Large intestine (tissue), 3 donors: ENCODE measurements at regions not wholly inside any gene's neighbourhood (a gene's known extent, or its start where the extent isn't known, plus 50 kb on each side); places are given as distances from the start of the nearest gene placed in this dataset.
"Not testable (repeated sequence)": the region's sequence is repeated elsewhere in the genome, so short reads cannot be mapped to it uniquely, and the experiment has no call there.

Experiments used
- DNase-seq, 2 donors: peaks; one replicate each; pipeline versions ENCODE4 v3.0.0 to v3.0.0-alpha.2; 2013
- H3K27ac ChIP-seq: one replicate; pipeline ENCODE4 v1.5.1; 2013; ENCODE audit warnings: low read length
- H3K27me3 ChIP-seq: 2 replicates; pipeline ENCODE4 v1.6.1; 2013; ENCODE audit warnings: low read length; ENCODE audit not compliant: control insufficient read depth, insufficient read depth
- H3K36me3 ChIP-seq: 2 replicates; pipeline ENCODE4 v1.6.1; 2013; ENCODE audit warnings: low read length; ENCODE audit not compliant: control insufficient read depth, insufficient read depth
- H3K4me1 ChIP-seq: one replicate; pipeline ENCODE4 v1.6.1; 2013; ENCODE audit warnings: low read length; ENCODE audit not compliant: control insufficient read depth, insufficient read depth
- H3K4me3 ChIP-seq: one replicate; pipeline ENCODE4 v1.5.1; 2013; ENCODE audit warnings: low read length
- H3K9me3 ChIP-seq: one replicate; pipeline ENCODE4 v1.6.1; 2013; ENCODE audit warnings: mild to moderate bottlenecking, low read depth, low read length, moderate library complexity; ENCODE audit not compliant: control insufficient read depth
- WGBS: methylation state at CpG from one replicate; pipeline ENCODE4 v1.1.5; 2013; ENCODE audit warnings: low lambda C conversion rate; ENCODE audit not compliant: insufficient coverage; 5-methylcytosine and 5-hydroxymethylcytosine counted together

GRCh38 chr2:130264901-130265320 is 66.7 kb upstream of the TUBA3E start:
- H3K36me3 ChIP-seq, H3K4me1 ChIP-seq, H3K4me3 ChIP-seq, H3K27ac ChIP-seq, H3K27me3 ChIP-seq, DNase-seq, H3K9me3 ChIP-seq: not testable (repeated sequence)
- WGBS: no CpG with 5 or more reads among the region's 9 CpGs

- no CpG with 5 or more reads among the region's 5 CpGs for WGBS
- H3K27ac ChIP-seq: no peak overlapping the region
- H3K4me3 ChIP-seq: no peak overlapping the region
- H3K4me1 ChIP-seq: no peaks in the 10 kb centered on the region
- no peak for DNase-seq
- no peaks in the 10 kb centered on the region for H3K9me3 ChIP-seq
- no peaks in the 10 kb centered on the region for H3K36me3 ChIP-seq
- H3K27me3 ChIP-seq: peaks cover 6% of the 10 kb centered on the region
These were observed 66.3 kb upstream of the TUBA3E start for GRCh38 chr2:130264501-130264900.

- Histone ChIP-seq H3K27ac (no peak overlapping the region), H3K36me3 (no peaks in the 10 kb centered on the region), H3K4me1 (no peaks in the 10 kb centered on the region), H3K4me3 (no peak overlapping the region), H3K9me3 (no peaks in the 10 kb centered on the region), H3K27me3 (peaks cover 9% of the 10 kb centered on the region)
- DNase-seq: no peak
- no CpG with 5 or more reads among the region's 7 CpGs for WGBS
These were observed 65.8 kb upstream of the TUBA3E start for GRCh38 chr2:130264046-130264445.

DNA sequence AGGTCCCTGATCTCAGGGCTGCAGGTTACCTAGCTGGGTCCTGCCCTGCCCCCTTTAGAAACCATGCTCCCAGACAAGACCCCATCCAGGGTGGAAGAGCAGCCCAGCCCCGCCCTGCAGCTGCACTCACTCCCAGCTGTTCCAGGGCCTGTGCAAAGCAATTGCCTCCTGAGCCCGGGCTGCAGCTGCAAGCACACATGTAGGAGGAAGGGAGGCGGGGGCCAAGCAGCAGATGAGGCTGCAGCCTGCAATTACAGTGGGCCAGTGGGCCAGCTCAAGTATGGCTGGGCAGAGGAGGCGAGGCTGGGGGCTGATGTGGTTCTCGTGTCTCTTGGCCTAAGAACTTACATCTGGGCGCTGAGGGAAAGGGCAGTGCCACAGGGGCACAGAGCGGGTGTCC is 65.4 kb upstream of the TUBA3E start:
- no CpG with 5 or more reads among the region's 7 CpGs for WGBS
- no peak overlapping the region for H3K4me3 ChIP-seq
- no peak overlapping the region for H3K27ac ChIP-seq
- peaks cover 11% of the 10 kb centered on the region for H3K27me3 ChIP-seq
- DNase-seq: no peak
- H3K4me1 ChIP-seq: no peaks in the 10 kb centered on the region
- H3K36me3 ChIP-seq: no peaks in the 10 kb centered on the region
- H3K9me3 ChIP-seq: no peaks in the 10 kb centered on the region

GRCh38 chr2:130261970-130262760 is 63.9 kb upstream of the TUBA3E start:
- DNase-seq: no peak
- H3K9me3 ChIP-seq: no peaks in the 10 kb centered on the region

GRCh38 chr2:130261099-130261498 is 62.9 kb upstream of the TUBA3E start:
- no peak overlapping the region for H3K4me3 ChIP-seq
- H3K9me3 ChIP-seq: no peaks in the 10 kb centered on the region
- H3K27me3 ChIP-seq: peaks cover 15% of the 10 kb centered on the region
- 86% methylated on average over 1 of the region's 10 CpGs for WGBS
- no peak for DNase-seq
- H3K27ac ChIP-seq: no peak overlapping the region
- no peaks in the 10 kb centered on the region for H3K36me3 ChIP-seq
- H3K4me1 ChIP-seq: no peaks in the 10 kb centered on the region

More at GRCh38 chr2:130261970-130262760, 63.9 kb upstream of the TUBA3E start:
- H3K27ac ChIP-seq: no peak overlapping the region
- no peaks in the 10 kb centered on the region for H3K4me1 ChIP-seq
- no CpG with 5 or more reads among the region's 11 CpGs for WGBS
- H3K36me3 ChIP-seq: no peaks in the 10 kb centered on the region
- peaks cover 15% of the 10 kb centered on the region for H3K27me3 ChIP-seq
- no peak overlapping the region for H3K4me3 ChIP-seq

DNA sequence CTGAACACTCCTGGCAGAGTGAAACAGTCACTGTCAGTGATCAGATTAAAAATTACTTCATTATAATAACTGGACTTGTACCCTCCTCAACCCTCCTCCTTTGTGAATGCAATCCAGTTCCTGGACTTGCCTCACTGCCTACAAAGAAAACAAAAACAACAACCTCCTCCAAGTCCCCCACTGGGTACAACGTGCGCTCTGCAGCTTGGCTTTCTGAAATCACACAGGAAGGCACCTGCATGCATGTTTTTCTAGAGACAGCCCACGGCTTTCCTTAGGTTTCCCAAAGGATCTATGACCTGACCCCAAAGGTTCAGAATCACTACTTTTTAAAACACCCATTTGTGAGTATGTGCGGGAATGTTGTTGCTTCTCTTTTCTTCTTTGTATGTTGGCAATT is 61.4 kb upstream of the TUBA3E start:
- no peaks in the 10 kb centered on the region for H3K9me3 ChIP-seq
- H3K36me3 ChIP-seq: no peaks in the 10 kb centered on the region
- no CpG with 5 or more reads among the region's 4 CpGs for WGBS
- peaks cover 18% of the 10 kb centered on the region for H3K27me3 ChIP-seq
- H3K27ac ChIP-seq: no peak overlapping the region
- DNase-seq: no peak
- no peaks in the 10 kb centered on the region for H3K4me1 ChIP-seq
- H3K4me3 ChIP-seq: no peak overlapping the region

DNA sequence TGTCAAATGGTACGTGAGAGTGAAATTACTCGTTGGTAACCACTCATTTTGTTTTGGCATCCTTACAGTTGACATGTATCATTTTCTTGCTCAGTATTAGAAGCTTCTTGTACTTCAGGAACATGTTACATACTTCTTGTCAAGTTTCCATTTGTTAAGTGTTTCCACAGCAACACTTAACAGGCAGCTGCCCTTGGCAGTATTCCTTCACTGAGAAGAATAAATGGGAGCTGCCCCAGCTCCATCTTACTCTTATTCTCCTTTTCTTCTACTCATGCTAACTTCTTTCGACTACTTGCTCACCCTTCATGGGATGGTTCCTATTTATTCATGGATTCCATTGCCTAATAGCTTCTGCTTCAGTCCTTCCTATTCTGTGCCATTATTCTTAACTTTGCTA is 60.1 kb upstream of the TUBA3E start:
- Histone ChIP-seq H3K27ac (no peak overlapping the region), H3K4me3 (no peak overlapping the region), H3K4me1 (no peaks in the 10 kb centered on the region), H3K27me3 (peaks cover 26% of the 10 kb centered on the region), H3K36me3 (no peaks in the 10 kb centered on the region), H3K9me3 (no peaks in the 10 kb centered on the region)
- 86% methylated on average over 2 of the region's 3 CpGs for WGBS
- no peak for DNase-seq

DNA sequence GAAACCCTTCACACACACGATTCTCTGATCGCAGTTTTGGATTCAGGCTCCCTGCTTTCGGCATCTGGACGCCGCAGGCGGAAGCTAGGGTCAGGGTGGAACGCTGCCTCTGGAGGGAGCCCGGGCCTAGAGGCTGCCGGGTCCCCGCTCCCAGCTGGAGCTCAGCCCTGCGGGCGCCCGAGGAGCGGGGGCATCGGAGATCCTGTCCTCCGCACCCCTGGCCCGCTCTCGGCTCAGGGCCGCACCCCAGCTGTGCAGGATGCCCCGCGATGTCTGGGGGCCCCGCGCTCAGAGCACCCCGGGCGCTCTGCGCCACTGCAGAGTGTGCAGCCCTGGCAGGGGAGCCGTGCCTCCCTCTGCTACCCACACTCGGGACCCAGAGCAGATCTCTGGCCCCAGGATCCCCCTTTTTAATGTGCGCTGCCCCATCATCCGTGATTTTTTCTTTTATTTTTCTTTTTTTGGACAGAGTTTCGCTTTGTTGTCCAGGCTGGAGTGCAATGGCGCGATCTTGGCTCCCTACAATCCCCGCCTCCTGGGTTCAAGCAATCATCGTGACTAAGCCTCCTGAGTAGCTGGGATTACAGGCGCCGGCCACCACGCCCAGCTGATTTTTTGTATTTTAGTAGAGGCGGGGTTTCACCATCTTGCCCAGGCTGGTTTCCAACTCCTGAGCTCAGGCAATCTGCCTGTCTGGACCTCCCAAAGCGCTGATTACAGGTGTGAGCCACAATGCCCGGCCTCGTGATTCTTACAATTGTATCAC is 54.8 kb upstream of the TUBA3E start:
- H3K4me3 ChIP-seq: no peak overlapping the region
- no peak for DNase-seq
- no peaks in the 10 kb centered on the region for H3K9me3 ChIP-seq
- H3K36me3 ChIP-seq: no peaks in the 10 kb centered on the region
- H3K27ac ChIP-seq: no peak overlapping the region
- WGBS: 61% methylated on average over 5 of the region's 42 CpGs
- no peaks in the 10 kb centered on the region for H3K4me1 ChIP-seq
- peaks cover 44% of the 10 kb centered on the region for H3K27me3 ChIP-seq

GRCh38 chr2:130251873-130252620 is 53.8 kb upstream of the TUBA3E start:
- Histone ChIP-seq H3K27ac (no peak overlapping the region), H3K36me3 (no peaks in the 10 kb centered on the region), H3K27me3 (peaks cover 43% of the 10 kb centered on the region), H3K4me3 (no peak overlapping the region), H3K4me1 (no peaks in the 10 kb centered on the region), H3K9me3 (no peaks in the 10 kb centered on the region)
- no peak for DNase-seq
- WGBS: no CpG with 5 or more reads among the region's 46 CpGs
